NOMO-1 treated with dmso at 0.1 percent for 144 hours (cell line): ENCODE measurements at regions not wholly inside any gene's neighbourhood (a gene's known extent, or its start where the extent isn't known, plus 50 kb on each side); places are given as distances from the start of the nearest gene placed in this dataset.
A peak's percentile ranks its signal among the peaks of the same experiment; 100 is the strongest.
"Not testable (repeated sequence)": the region's sequence is repeated elsewhere in the genome, so short reads cannot be mapped to it uniquely, and the experiment has no call there.

Experiments used
- DNase-seq: peaks from one replicate; lab custom pipeline; 2025; ENCODE audit not compliant: unreplicated experiment; lab: John Stamatoyannopoulos, UW

- no peak for DNase-seq
These were observed 151.7 kb upstream of the IGFBP3 start for GRCh38 chr7:46072722-46073121.

- no peak for DNase-seq
These were observed 150.5 kb upstream of the IGFBP3 start for GRCh38 chr7:46071601-46072000.

- DNase-seq: no peak
These were observed 150.0 kb upstream of the IGFBP3 start for GRCh38 chr7:46071076-46071475.

GRCh38 chr7:46068159-46068558 is 147.1 kb upstream of the IGFBP3 start:
- no peak for DNase-seq

GRCh38 chr7:46059308-46060020 is 138.4 kb upstream of the IGFBP3 start:
- DNase-seq: no peak

GRCh38 chr7:46058086-46058823 is 137.2 kb upstream of the IGFBP3 start:
- peak; percentile 66 for DNase-seq

- DNase-seq: no peak
These were observed 133.8 kb upstream of the IGFBP3 start for GRCh38 chr7:46054915-46055314.

- DNase-seq: no peak
These were observed 133.2 kb upstream of the IGFBP3 start for GRCh38 chr7:46054272-46054671.

GRCh38 chr7:46047581-46047980 is 126.5 kb upstream of the IGFBP3 start:
- no peak for DNase-seq

GRCh38 chr7:46043338-46043737 is 122.3 kb upstream of the IGFBP3 start:
- not testable (repeated sequence) for DNase-seq

GRCh38 chr7:46039813-46040212 is 118.7 kb upstream of the IGFBP3 start:
- DNase-seq: not testable (repeated sequence)

- DNase-seq: no peak
These were observed 114.1 kb upstream of the IGFBP3 start for GRCh38 chr7:46035166-46035565.

- no peak for DNase-seq
These were observed 113.1 kb upstream of the IGFBP3 start for GRCh38 chr7:46034056-46034768.

GRCh38 chr7:46033592-46033991 is 112.5 kb upstream of the IGFBP3 start:
- no peak for DNase-seq

- DNase-seq: no peak
These were observed 111.9 kb upstream of the IGFBP3 start for GRCh38 chr7:46032942-46033341.

GRCh38 chr7:46032353-46032752 is 111.3 kb upstream of the IGFBP3 start:
- DNase-seq: no peak

- no peak for DNase-seq
These were observed 108.1 kb upstream of the IGFBP3 start for GRCh38 chr7:46029111-46029704.

- DNase-seq: no peak
These were observed 107.2 kb upstream of the IGFBP3 start for GRCh38 chr7:46028246-46028645.

GRCh38 chr7:46026741-46027140 is 105.7 kb upstream of the IGFBP3 start:
- no peak for DNase-seq

GRCh38 chr7:46024263-46024916 is 103.3 kb upstream of the IGFBP3 start:
- no peak for DNase-seq

- DNase-seq: no peak
These were observed 101.3 kb upstream of the IGFBP3 start for GRCh38 chr7:46022397-46022796.
